ENCODE measurements at regions not wholly inside any gene's neighbourhood (a gene's known extent, or its start where the extent isn't known, plus 50 kb on each side); places are given as distances from the start of the nearest gene placed in this dataset.
"Not testable (repeated sequence)": the region's sequence is repeated elsewhere in the genome, so short reads cannot be mapped to it uniquely, and the experiment has no call there.

GRCh38 chr21:15297824-15298223 lies 233.0 kb upstream of the NRIP1 start:
- no peak overlapping the region for H3K27ac ChIP-seq
- H4K20me1 ChIP-seq (ENCODE audit: insufficient read depth): no peaks in the 10 kb centered on the region
- H3K27me3 ChIP-seq (ENCODE audit: insufficient read depth, low read depth): no peaks in the 10 kb centered on the region
- no peak overlapping the region for H3K4me2 ChIP-seq
- no peak overlapping the region for H3K4me3 ChIP-seq (IDR thresholded peaks at IDR 0.05; ENCODE audit: insufficient read depth, low read depth, low read length)
- no peaks in the 10 kb centered on the region for H3K79me2 ChIP-seq (ENCODE audit: insufficient read depth, low read depth)
- TF ChIP-seq CTCF (conservative IDR thresholded peaks at IDR 0.05; ENCODE audit: low read depth, low read length): no peak
- no peaks in the 10 kb centered on the region for H3K4me1 ChIP-seq (ENCODE audit: low read depth, poor library complexity, severe bottlenecking)
- H2AFZ ChIP-seq (ENCODE audit: low read depth): no peak overlapping the region
- no peaks in the 10 kb centered on the region for H3K36me3 ChIP-seq (ENCODE audit: insufficient read depth)
- H3K9ac ChIP-seq: no peak overlapping the region

DNA sequence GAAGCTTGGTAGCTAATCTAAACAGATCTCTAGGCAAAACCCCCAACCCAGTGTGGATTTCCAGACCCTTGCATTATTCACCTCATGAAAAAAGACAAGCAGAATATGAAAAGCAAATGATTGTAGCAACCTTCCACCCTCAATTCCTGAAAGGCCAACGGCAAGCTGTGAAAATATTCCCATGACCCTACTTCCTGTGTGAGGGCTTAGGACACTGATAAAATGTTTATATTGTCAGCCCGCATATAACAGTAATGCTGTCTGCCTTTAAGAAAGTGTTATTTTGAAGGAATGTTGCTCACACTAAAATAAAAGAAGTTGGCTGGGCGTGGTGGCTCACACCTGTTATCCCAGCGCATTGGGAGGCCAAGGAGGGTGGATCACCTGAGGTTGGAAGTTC lies 233.5 kb upstream of the NRIP1 start:
- Histone ChIP-seq H3K4me2 (no peak overlapping the region), H3K27me3 (ENCODE audit: insufficient read depth, low read depth) (no peaks in the 10 kb centered on the region), H3K36me3 (ENCODE audit: insufficient read depth) (no peaks in the 10 kb centered on the region), H3K79me2 (ENCODE audit: insufficient read depth, low read depth) (no peaks in the 10 kb centered on the region), H4K20me1 (ENCODE audit: insufficient read depth) (no peaks in the 10 kb centered on the region), H2AFZ (ENCODE audit: low read depth) (no peak overlapping the region), H3K4me1 (ENCODE audit: low read depth, poor library complexity, severe bottlenecking) (no peaks in the 10 kb centered on the region), H3K27ac (no peak overlapping the region), H3K9ac (no peak overlapping the region), H3K4me3 (IDR thresholded peaks at IDR 0.05; ENCODE audit: insufficient read depth, low read depth, low read length) (no peak overlapping the region)
- no peak for TF ChIP-seq CTCF (conservative IDR thresholded peaks at IDR 0.05; ENCODE audit: low read depth, low read length)

DNA sequence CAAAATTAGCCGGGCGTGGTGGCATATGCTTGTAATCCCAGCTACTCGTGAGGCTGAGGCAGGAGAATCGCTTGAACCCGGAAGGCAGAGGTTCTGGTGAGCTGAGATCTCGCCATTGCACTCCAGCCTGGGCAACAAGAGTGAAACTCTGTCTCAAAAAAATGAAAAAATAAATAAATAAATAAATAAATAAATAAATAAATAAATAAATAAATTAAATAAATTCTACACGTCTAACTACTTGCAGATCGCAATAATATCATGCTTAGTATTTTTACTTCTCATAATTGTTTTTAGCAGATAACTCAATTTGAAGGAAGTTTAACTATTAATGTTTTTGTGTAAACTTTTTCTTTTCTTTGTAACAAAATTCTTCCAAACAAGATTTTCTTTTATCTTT lies 234.0 kb upstream of the NRIP1 start:
- H4K20me1 ChIP-seq (ENCODE audit: insufficient read depth); H3K27me3 ChIP-seq (ENCODE audit: insufficient read depth, low read depth); H3K4me3 ChIP-seq (IDR thresholded peaks at IDR 0.05; ENCODE audit: insufficient read depth, low read depth, low read length); H2AFZ ChIP-seq (ENCODE audit: low read depth); H3K9ac ChIP-seq; H3K36me3 ChIP-seq (ENCODE audit: insufficient read depth); H3K4me2 ChIP-seq; H3K79me2 ChIP-seq (ENCODE audit: insufficient read depth, low read depth); H3K27ac ChIP-seq; H3K4me1 ChIP-seq (ENCODE audit: low read depth, poor library complexity, severe bottlenecking): not testable (repeated sequence)

- Histone ChIP-seq H2AFZ (ENCODE audit: low read depth) (no peak overlapping the region), H3K4me2 (no peak overlapping the region), H3K27ac (no peak overlapping the region), H3K9ac (no peak overlapping the region), H3K4me3 (IDR thresholded peaks at IDR 0.05; ENCODE audit: insufficient read depth, low read depth, low read length) (no peak overlapping the region), H4K20me1 (ENCODE audit: insufficient read depth) (no peaks in the 10 kb centered on the region), H3K79me2 (ENCODE audit: insufficient read depth, low read depth) (no peaks in the 10 kb centered on the region), H3K4me1 (ENCODE audit: low read depth, poor library complexity, severe bottlenecking) (no peaks in the 10 kb centered on the region), H3K27me3 (ENCODE audit: insufficient read depth, low read depth) (no peaks in the 10 kb centered on the region), H3K36me3 (ENCODE audit: insufficient read depth) (no peaks in the 10 kb centered on the region)
- TF ChIP-seq CTCF (conservative IDR thresholded peaks at IDR 0.05; ENCODE audit: low read depth, low read length): no peak
These were observed 235.3 kb upstream of the NRIP1 start for GRCh38 chr21:15300131-15300530.

GRCh38 chr21:15301014-15301413 lies 236.2 kb upstream of the NRIP1 start:
- Histone ChIP-seq H4K20me1 (ENCODE audit: insufficient read depth) (no peaks in the 10 kb centered on the region), H2AFZ (ENCODE audit: low read depth) (no peak overlapping the region), H3K27me3 (ENCODE audit: insufficient read depth, low read depth) (no peaks in the 10 kb centered on the region), H3K4me2 (no peak overlapping the region), H3K9ac (no peak overlapping the region), H3K27ac (no peak overlapping the region), H3K79me2 (ENCODE audit: insufficient read depth, low read depth) (no peaks in the 10 kb centered on the region), H3K36me3 (ENCODE audit: insufficient read depth) (no peaks in the 10 kb centered on the region), H3K4me1 (ENCODE audit: low read depth, poor library complexity, severe bottlenecking) (no peaks in the 10 kb centered on the region), H3K4me3 (IDR thresholded peaks at IDR 0.05; ENCODE audit: insufficient read depth, low read depth, low read length) (no peak overlapping the region)
- TF ChIP-seq CTCF (conservative IDR thresholded peaks at IDR 0.05; ENCODE audit: low read depth, low read length): no peak

Measured in KMS-11 (cell line).